HEK293 (cell line): ENCODE measurements at regions not wholly inside any gene's neighbourhood (a gene's known extent, or its start where the extent isn't known, plus 50 kb on each side); places are given as distances from the start of the nearest gene placed in this dataset.
"Not testable (repeated sequence)": the region's sequence is repeated elsewhere in the genome, so short reads cannot be mapped to it uniquely, and the experiment has no call there.

Experiments
- CTCF ChIA-PET: fragments of 350-600 bp; formaldehyde crosslinking; extraction: SDS; loops from one replicate; lab custom pipeline; 2021; ENCODE audit warnings: antibody characterized with exemption; lab: Yijun Ruan, JAX
- POLR2A ChIA-PET: fragments of 300-600 bp; formaldehyde crosslinking; extraction: SDS; loops from one replicate; lab custom pipeline; 2020; ENCODE audit warnings: antibody characterized with exemption, inconsistent platforms; lab: Yijun Ruan, JAX
- H3K27ac ChIP-seq: fragments of 200-500 bp; sonication (Bioruptor generic); 2 replicates; pipeline ENCODE4 v1.5.1; 2014; ENCODE audit warnings: low read depth, low read length, control low read depth, inconsistent platforms; ENCODE audit errors: extremely low read depth
- H3K36me3 ChIP-seq, 2 experiments: fragments of 200-500 bp in 1 of 2; sonication (Bioruptor generic) in 1 of 2; 1 replicate in 1 of 2; 2 replicates in 1 of 2; pipeline ENCODE4 v1.5.1; 2014 to 2017; ENCODE audit warnings: inconsistent platforms in 2 of 2, low read length in 2 of 2; ENCODE audit not compliant: control insufficient read depth in 2 of 2, insufficient read depth in 1 of 2
- H3K4me1 ChIP-seq: fragments of 200-500 bp; sonication (Bioruptor generic); 2 replicates; pipeline ENCODE4 v1.5.1; 2014; ENCODE audit warnings: mild to moderate bottlenecking, low read length, inconsistent platforms; ENCODE audit not compliant: control insufficient read depth, insufficient read depth
- H3K4me3 ChIP-seq: 2 replicates; pipeline ENCODE4 v1.5.1; 2011; ENCODE audit warnings: low read depth, mild to moderate bottlenecking, control low read depth, low read length, moderate library complexity
- H3K9me3 ChIP-seq: fragments of 200-500 bp; sonication (Bioruptor generic); 2 replicates; pipeline ENCODE4 v1.5.1; 2014; ENCODE audit warnings: low read depth, low read length, inconsistent platforms; ENCODE audit not compliant: control insufficient read depth, insufficient read depth
- GLIS1 ChIP-seq: fragments of 450-650 bp; formaldehyde crosslinking; IDR thresholded peaks from 2 replicates; pipeline ENCODE4 v1.5.1; 2016; ENCODE audit warnings: missing biosample characterization, missing genetic modification characterization
- REST ChIP-seq: fragments of 450-650 bp; formaldehyde crosslinking; IDR thresholded peaks from 2 replicates; pipeline ENCODE4 v1.5.1; 2016; ENCODE audit warnings: missing biosample characterization, missing genetic modification characterization
- SP3 ChIP-seq: fragments of 450-650 bp; formaldehyde crosslinking; IDR thresholded peaks from 2 replicates; pipeline ENCODE4 v1.5.1; 2016; ENCODE audit warnings: missing biosample characterization, missing genetic modification characterization
- ZBTB17 ChIP-seq: fragments of 450-650 bp; formaldehyde crosslinking; IDR thresholded peaks from 2 replicates; pipeline ENCODE4 v1.5.1; 2016; ENCODE audit warnings: missing biosample characterization, missing genetic modification characterization
- ZFP3 ChIP-seq: fragments of 450-650 bp; formaldehyde crosslinking; IDR thresholded peaks from 2 replicates; pipeline ENCODE4 v1.5.1; 2016; ENCODE audit warnings: low read depth, missing biosample characterization, missing genetic modification characterization
- ZNF146 ChIP-seq: fragments of 450-650 bp; formaldehyde crosslinking; IDR thresholded peaks from 2 replicates; pipeline ENCODE4 v1.5.1; 2016; ENCODE audit warnings: missing biosample characterization, missing genetic modification characterization
- ZNF2 ChIP-seq: fragments of 450-650 bp; formaldehyde crosslinking; IDR thresholded peaks from 2 replicates; pipeline ENCODE4 v1.5.1; 2016; ENCODE audit warnings: missing biosample characterization, missing genetic modification characterization
- ZNF280D ChIP-seq: fragments of 450-650 bp; formaldehyde crosslinking; IDR thresholded peaks from 2 replicates; pipeline ENCODE4 v1.5.1; 2016; ENCODE audit warnings: missing biosample characterization, missing genetic modification characterization
- ZNF37A ChIP-seq: fragments of 450-650 bp; IDR thresholded peaks from 2 replicates; pipeline ENCODE4 v1.5.1; 2018; ENCODE audit warnings: missing biosample characterization, missing genetic modification characterization
- ZNF449 ChIP-seq: fragments of 450-650 bp; formaldehyde crosslinking; IDR thresholded peaks from 2 replicates; pipeline ENCODE4 v1.5.1; 2017; ENCODE audit warnings: missing biosample characterization, mild to moderate bottlenecking, missing genetic modification characterization, moderate library complexity
- ZNF488 ChIP-seq: fragments of 450-650 bp; formaldehyde crosslinking; IDR thresholded peaks from 2 replicates; pipeline ENCODE4 v1.5.1; 2016; ENCODE audit warnings: missing biosample characterization, missing genetic modification characterization
- ZNF514 ChIP-seq: fragments of 450-650 bp; formaldehyde crosslinking; IDR thresholded peaks from 2 replicates; pipeline ENCODE4 v1.5.1; 2016; ENCODE audit warnings: missing biosample characterization, missing genetic modification characterization
- ZNF692 ChIP-seq: fragments of 450-650 bp; formaldehyde crosslinking; IDR thresholded peaks from 2 replicates; pipeline ENCODE4 v1.5.1; 2016; ENCODE audit warnings: missing biosample characterization, missing genetic modification characterization
- ZNF785 ChIP-seq: fragments of 450-650 bp; formaldehyde crosslinking; IDR thresholded peaks from 2 replicates; pipeline ENCODE4 v1.5.1; 2016; ENCODE audit warnings: missing biosample characterization, missing genetic modification characterization
- ZSCAN16 ChIP-seq: fragments of 450-650 bp; formaldehyde crosslinking; IDR thresholded peaks from 2 replicates; pipeline ENCODE4 v1.5.1; 2016; ENCODE audit warnings: missing biosample characterization, missing genetic modification characterization
- TF ChIP-seq, protein P1 (sequence below): fragments of 450-650 bp; formaldehyde crosslinking; IDR thresholded peaks from 2 replicates; pipeline ENCODE4 v1.5.1; 2016; ENCODE audit warnings: missing biosample characterization, missing genetic modification characterization
- TF ChIP-seq, protein P2 (sequence below): fragments of 450-650 bp; formaldehyde crosslinking; IDR thresholded peaks from 2 replicates; pipeline ENCODE4 v1.5.1; 2017; ENCODE audit warnings: missing biosample characterization, missing genetic modification characterization

DNA sequence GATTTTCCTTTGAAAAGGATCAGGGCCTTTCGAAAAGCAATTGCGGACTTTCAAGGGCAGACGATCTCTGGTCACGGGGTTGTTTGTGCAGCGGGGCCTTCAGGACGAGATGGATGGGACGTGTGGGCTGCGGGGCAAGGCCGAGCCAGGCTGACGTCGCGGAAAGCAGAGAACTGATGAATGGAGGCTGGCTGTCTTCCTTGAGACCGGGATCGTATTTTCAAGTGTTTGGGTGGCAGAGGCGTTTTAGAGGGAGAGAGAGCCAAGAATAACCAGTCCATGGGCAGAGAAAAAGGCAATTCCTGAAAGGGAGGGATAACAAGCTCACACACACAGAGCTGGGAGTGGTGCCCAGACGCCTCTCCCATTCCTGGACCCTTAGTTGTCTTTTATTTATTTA, 138.9 kb upstream of the USP29 start (continued):
- TF ChIP-seq, protein P1, sequence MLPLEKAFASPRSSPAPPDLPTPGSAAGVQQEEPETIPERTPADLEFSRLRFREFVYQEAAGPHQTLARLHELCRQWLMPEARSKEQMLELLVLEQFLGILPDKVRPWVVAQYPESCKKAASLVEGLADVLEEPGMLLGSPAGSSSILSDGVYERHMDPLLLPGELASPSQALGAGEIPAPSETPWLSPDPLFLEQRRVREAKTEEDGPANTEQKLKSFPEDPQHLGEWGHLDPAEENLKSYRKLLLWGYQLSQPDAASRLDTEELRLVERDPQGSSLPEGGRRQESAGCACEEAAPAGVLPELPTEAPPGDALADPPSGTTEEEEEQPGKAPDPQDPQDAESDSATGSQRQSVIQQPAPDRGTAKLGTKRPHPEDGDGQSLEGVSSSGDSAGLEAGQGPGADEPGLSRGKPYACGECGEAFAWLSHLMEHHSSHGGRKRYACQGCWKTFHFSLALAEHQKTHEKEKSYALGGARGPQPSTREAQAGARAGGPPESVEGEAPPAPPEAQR (tag by site-specific recombination) = no peak
- no peak for TF ChIP-seq ZBTB17 (tag by site-specific recombination)
- no peak for TF ChIP-seq GLIS1

GRCh38 chr19:56981440-56981839, 138.3 kb upstream of the USP29 start:
- H3K36me3 ChIP-seq, POLR2A ChIA-PET, H3K9me3 ChIP-seq, CTCF ChIA-PET, H3K4me1 ChIP-seq, H3K4me3 ChIP-seq, H3K27ac ChIP-seq: not testable (repeated sequence)

DNA sequence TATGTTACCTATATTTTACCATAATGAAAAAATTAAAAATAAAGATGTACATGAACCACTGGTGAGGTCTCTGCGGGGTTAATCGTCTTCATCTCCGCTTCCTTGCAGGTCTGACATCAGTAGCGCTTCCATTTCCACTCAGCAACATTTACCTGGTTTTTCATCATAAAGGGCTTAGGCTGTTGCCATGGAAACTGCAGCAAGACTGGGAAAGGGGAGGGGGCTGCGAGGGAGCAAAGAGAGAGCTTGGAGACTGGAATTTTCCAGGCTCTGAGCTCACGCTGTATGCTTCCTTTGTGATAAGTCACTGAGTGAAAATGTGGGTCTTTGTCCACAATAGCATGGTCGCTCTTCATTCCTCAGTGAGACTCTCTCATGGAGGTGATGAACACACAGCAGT, 136.6 kb upstream of the USP29 start:
- POLR2A ChIA-PET = no interaction called here
- CTCF ChIA-PET = no interaction called here
- no peak overlapping the region for H3K4me3 ChIP-seq
- TF ChIP-seq ZNF785 (tag by site-specific recombination) = no peak
- TF ChIP-seq REST = no peak
- no peak for TF ChIP-seq SP3 (tag by site-specific recombination)
- no peak for TF ChIP-seq ZSCAN16 (tag by site-specific recombination)
- TF ChIP-seq ZNF37A (tag by site-specific recombination) = no peak
- TF ChIP-seq, protein P2, sequence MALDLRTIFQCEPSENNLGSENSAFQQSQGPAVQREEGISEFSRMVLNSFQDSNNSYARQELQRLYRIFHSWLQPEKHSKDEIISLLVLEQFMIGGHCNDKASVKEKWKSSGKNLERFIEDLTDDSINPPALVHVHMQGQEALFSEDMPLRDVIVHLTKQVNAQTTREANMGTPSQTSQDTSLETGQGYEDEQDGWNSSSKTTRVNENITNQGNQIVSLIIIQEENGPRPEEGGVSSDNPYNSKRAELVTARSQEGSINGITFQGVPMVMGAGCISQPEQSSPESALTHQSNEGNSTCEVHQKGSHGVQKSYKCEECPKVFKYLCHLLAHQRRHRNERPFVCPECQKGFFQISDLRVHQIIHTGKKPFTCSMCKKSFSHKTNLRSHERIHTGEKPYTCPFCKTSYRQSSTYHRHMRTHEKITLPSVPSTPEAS (tag by site-specific recombination) = no peak
- no peaks in the 10 kb centered on the region; the same call in 1 of the 2 replicates for H3K9me3 ChIP-seq
- no peak overlapping the region for H3K27ac ChIP-seq
- H3K4me1 ChIP-seq = no peaks in the 10 kb centered on the region
- no peaks in the 10 kb centered on the region for H3K36me3 ChIP-seq

DNA sequence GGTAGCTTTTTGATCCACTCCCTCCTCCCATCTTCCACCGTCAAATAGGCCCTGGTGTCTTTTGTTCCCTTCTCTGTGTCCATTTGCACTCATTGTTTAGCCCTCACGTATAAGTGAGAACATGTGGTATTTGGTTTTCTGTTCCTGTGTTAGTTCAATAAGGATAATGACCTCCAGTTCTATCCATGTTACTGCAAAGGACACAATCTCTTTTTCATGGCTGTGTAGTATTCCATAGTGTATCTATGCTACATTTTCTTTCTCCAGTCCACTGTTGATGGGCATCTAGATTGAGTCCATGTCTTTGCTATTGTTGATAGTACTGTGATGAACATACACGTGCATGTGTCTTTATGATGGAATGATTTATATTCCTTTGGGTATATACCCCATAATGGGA, 136.0 kb upstream of the USP29 start:
- Histone ChIP-seq H3K9me3 (no peaks in the 10 kb centered on the region; the same call in 1 of the 2 replicates), H3K36me3 (no peaks in the 10 kb centered on the region)
- CTCF ChIA-PET = no interaction called here
- TF ChIP-seq ZNF692 (no peak), ZNF488 (tag by site-specific recombination) (no peak), ZNF146 (peak; percentile 57), ZNF280D (tag by site-specific recombination) (peak; percentile 70; the same call in 1 of the 2 replicates), ZNF514 (tag by site-specific recombination) (no peak), ZFP3 (tag by site-specific recombination) (no peak), ZNF449 (tag by site-specific recombination) (no peak), ZNF2 (tag by site-specific recombination) (no peak)

More for the DNA sequence above, 136.0 kb upstream of the USP29 start:
- POLR2A ChIA-PET = no interaction called here
- H3K27ac ChIP-seq = no peak overlapping the region
- H3K4me3 ChIP-seq = no peak overlapping the region
- no peaks in the 10 kb centered on the region for H3K4me1 ChIP-seq
